ENCODE measurements at regions not wholly inside any gene's neighbourhood (a gene's known extent, or its start where the extent isn't known, plus 50 kb on each side); places are given as distances from the start of the nearest gene placed in this dataset.

DNA sequence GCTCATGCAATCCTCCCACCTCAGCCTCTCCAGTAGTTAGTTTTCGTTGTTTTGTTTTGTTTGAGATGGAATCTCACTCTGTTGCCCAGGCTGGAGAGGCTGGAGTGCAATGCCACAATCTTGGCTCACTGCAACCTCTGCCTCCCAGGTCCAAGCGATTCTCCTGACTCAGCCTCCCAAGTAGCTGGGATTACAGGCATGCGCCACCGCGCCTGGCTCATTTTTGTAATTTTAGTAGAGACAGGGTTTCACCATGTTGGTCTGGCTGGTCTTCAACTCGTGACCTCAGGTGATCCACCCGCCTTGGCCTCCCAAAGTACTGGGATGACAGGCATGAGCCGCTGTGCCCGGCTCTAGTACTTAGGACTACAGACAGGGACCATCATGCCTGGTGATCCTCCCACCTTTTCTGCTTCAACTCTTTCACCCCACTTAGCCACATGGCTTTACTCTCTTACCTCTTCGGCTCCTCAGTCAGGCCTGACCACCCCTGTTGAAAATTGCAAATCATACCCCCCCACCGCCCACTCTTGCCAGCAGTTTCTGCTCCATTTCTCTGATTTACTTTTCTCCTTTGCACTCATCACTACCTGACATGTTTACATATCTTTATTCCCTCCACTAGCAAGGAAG lies 157.1 kb upstream of the GRK3 start:
- TF ChIP-seq RAD21 (IDR thresholded peaks at IDR 0.05), result no peak
- TF ChIP-seq, protein P1, sequence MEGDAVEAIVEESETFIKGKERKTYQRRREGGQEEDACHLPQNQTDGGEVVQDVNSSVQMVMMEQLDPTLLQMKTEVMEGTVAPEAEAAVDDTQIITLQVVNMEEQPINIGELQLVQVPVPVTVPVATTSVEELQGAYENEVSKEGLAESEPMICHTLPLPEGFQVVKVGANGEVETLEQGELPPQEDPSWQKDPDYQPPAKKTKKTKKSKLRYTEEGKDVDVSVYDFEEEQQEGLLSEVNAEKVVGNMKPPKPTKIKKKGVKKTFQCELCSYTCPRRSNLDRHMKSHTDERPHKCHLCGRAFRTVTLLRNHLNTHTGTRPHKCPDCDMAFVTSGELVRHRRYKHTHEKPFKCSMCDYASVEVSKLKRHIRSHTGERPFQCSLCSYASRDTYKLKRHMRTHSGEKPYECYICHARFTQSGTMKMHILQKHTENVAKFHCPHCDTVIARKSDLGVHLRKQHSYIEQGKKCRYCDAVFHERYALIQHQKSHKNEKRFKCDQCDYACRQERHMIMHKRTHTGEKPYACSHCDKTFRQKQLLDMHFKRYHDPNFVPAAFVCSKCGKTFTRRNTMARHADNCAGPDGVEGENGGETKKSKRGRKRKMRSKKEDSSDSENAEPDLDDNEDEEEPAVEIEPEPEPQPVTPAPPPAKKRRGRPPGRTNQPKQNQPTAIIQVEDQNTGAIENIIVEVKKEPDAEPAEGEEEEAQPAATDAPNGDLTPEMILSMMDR (IDR thresholded peaks at IDR 0.05; ENCODE audit: low read depth, low read length, missing input control), result no peak
- TF ChIP-seq SP1 (IDR thresholded peaks at IDR 0.05), result no peak
- TF ChIP-seq NR2F2 (IDR thresholded peaks at IDR 0.05), result no peak
- TF ChIP-seq JUND (IDR thresholded peaks at IDR 0.05), result no peak
- TF ChIP-seq YY1 (IDR thresholded peaks at IDR 0.05), result no peak
- TF ChIP-seq, protein P2, sequence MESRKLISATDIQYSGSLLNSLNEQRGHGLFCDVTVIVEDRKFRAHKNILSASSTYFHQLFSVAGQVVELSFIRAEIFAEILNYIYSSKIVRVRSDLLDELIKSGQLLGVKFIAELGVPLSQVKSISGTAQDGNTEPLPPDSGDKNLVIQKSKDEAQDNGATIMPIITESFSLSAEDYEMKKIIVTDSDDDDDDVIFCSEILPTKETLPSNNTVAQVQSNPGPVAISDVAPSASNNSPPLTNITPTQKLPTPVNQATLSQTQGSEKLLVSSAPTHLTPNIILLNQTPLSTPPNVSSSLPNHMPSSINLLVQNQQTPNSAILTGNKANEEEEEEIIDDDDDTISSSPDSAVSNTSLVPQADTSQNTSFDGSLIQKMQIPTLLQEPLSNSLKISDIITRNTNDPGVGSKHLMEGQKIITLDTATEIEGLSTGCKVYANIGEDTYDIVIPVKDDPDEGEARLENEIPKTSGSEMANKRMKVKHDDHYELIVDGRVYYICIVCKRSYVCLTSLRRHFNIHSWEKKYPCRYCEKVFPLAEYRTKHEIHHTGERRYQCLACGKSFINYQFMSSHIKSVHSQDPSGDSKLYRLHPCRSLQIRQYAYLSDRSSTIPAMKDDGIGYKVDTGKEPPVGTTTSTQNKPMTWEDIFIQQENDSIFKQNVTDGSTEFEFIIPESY (IDR thresholded peaks at IDR 0.05), result no peak
